Smooth muscle cell (in vitro differentiated cells): ENCODE measurements at regions not wholly inside any gene's neighbourhood (a gene's known extent, or its start where the extent isn't known, plus 50 kb on each side); places are given as distances from the start of the nearest gene placed in this dataset.
"Not testable (repeated sequence)": the region's sequence is repeated elsewhere in the genome, so short reads cannot be mapped to it uniquely, and the experiment has no call there.

ENCODE experiments used
- DNase-seq: peaks from one replicate; lab custom pipeline; 2025; ENCODE audit not compliant: unreplicated experiment; lab: John Stamatoyannopoulos, UW
- H2AFZ ChIP-seq: fragments of 200-600 bp; sonication (generic); 2 replicates; pipeline ENCODE4 v1.6.0; 2016; ENCODE audit warnings: antibody characterized with exemption, low read depth, mild to moderate bottlenecking
- H3F3A ChIP-seq: fragments of 200-600 bp; sonication (generic); 2 replicates; pipeline ENCODE4 v1.6.0; 2017; ENCODE audit warnings: antibody characterized with exemption, low read depth
- H3K27ac ChIP-seq: fragments of 200-600 bp; sonication (generic); 2 replicates; pipeline ENCODE4 v1.5.1; 2016; ENCODE audit warnings: low read depth, mild to moderate bottlenecking
- H3K27me3 ChIP-seq: fragments of 200-600 bp; sonication (generic); 2 replicates; pipeline ENCODE4 v1.6.1; 2016; ENCODE audit warnings: low read depth, mild to moderate bottlenecking
- H3K36me3 ChIP-seq: fragments of 200-600 bp; sonication (generic); 2 replicates; pipeline ENCODE4 v1.5.1; 2016; ENCODE audit warnings: low read depth
- H3K4me1 ChIP-seq: fragments of 200-600 bp; sonication (generic); 2 replicates; pipeline ENCODE4 v1.5.1; 2016; ENCODE audit warnings: low read depth
- H3K4me2 ChIP-seq: fragments of 200-600 bp; sonication (generic); 2 replicates; pipeline ENCODE4 v1.6.0; 2016; ENCODE audit warnings: mild to moderate bottlenecking
- H3K4me3 ChIP-seq: fragments of 200-600 bp; sonication (generic); 2 replicates; pipeline ENCODE4 v1.5.1; 2016; ENCODE audit warnings: mild to moderate bottlenecking
- H3K79me2 ChIP-seq: fragments of 200-600 bp; sonication (generic); 2 replicates; pipeline ENCODE4 v1.6.0; 2016; ENCODE audit warnings: low read depth, mild to moderate bottlenecking
- H3K9ac ChIP-seq: fragments of 200-600 bp; sonication (generic); 2 replicates; pipeline ENCODE4 v1.6.0; 2016; ENCODE audit warnings: low read depth
- H3K9me3 ChIP-seq: fragments of 200-600 bp; sonication (generic); replicated peaks from 2 replicates; pipeline ENCODE4 v1.5.1; 2016; ENCODE audit warnings: low read depth
- H4K20me1 ChIP-seq: fragments of 200-600 bp; sonication (generic); 2 replicates; pipeline ENCODE4 v1.6.0; 2016; ENCODE audit warnings: low read depth
- CTCF ChIP-seq: fragments of 200-600 bp; sonication (generic); IDR thresholded peaks from 2 replicates; pipeline ENCODE4 v1.5.1; 2017; ENCODE audit warnings: borderline replicate concordance, mild to moderate bottlenecking, antibody characterized with exemption; ENCODE audit not compliant: insufficient read depth, poor library complexity, severe bottlenecking
- WGBS: methylation state at CpG from one replicate; pipeline ENCODE4 v1.1.7; 2016; ENCODE audit warnings: low lambda C conversion rate; 5-methylcytosine and 5-hydroxymethylcytosine counted together

- Histone ChIP-seq H3K27ac (no peak overlapping the region), H3K27me3 (no peaks in the 10 kb centered on the region), H3K4me3 (no peak overlapping the region), H2AFZ (no peak overlapping the region), H3K4me1 (no peaks in the 10 kb centered on the region), H4K20me1 (no peaks in the 10 kb centered on the region), H3K79me2 (no peaks in the 10 kb centered on the region), H3K9me3 (no peaks in the 10 kb centered on the region), H3K36me3 (no peaks in the 10 kb centered on the region), H3F3A (peaks cover 5% of the 10 kb centered on the region), H3K9ac (no peak overlapping the region), H3K4me2 (no peak overlapping the region)
- no peak for DNase-seq
- WGBS = 91% methylated on average over 1 of the region's 1 CpG
- no peak for TF ChIP-seq CTCF
Observed at GRCh38 chr7:50849991-50850390, 67.3 kb upstream of the GRB10 start.

- no peak for TF ChIP-seq CTCF
- H2AFZ ChIP-seq = no peak overlapping the region
- no peak overlapping the region for H3K9ac ChIP-seq
- 56% methylated on average over 2 of the region's 2 CpGs for WGBS
- H3K4me2 ChIP-seq = no peak overlapping the region
- no peaks in the 10 kb centered on the region for H3K27me3 ChIP-seq
- H3K9me3 ChIP-seq = no peaks in the 10 kb centered on the region
- H3K27ac ChIP-seq = no peak overlapping the region
- H3K79me2 ChIP-seq = no peaks in the 10 kb centered on the region
- no peaks in the 10 kb centered on the region for H4K20me1 ChIP-seq
- H3F3A ChIP-seq = peaks cover 5% of the 10 kb centered on the region
- H3K36me3 ChIP-seq = no peaks in the 10 kb centered on the region
- H3K4me1 ChIP-seq = no peaks in the 10 kb centered on the region
- H3K4me3 ChIP-seq = no peak overlapping the region
- no peak for DNase-seq
Observed at GRCh38 chr7:50848203-50848602, 65.5 kb upstream of the GRB10 start.

GRCh38 chr7:50844861-50845260, 62.2 kb upstream of the GRB10 start:
- H3F3A ChIP-seq, H3K9me3 ChIP-seq, H2AFZ ChIP-seq, H3K79me2 ChIP-seq, DNase-seq, H3K9ac ChIP-seq, H3K4me1 ChIP-seq, H3K4me3 ChIP-seq, H3K36me3 ChIP-seq, H4K20me1 ChIP-seq, H3K4me2 ChIP-seq, H3K27me3 ChIP-seq, H3K27ac ChIP-seq: not testable (repeated sequence)
- WGBS = 98% methylated on average over 7 of the region's 7 CpGs

- Histone ChIP-seq H3K4me2 (no peak overlapping the region), H3K27ac (no peak overlapping the region), H3K9me3 (no peaks in the 10 kb centered on the region), H3K79me2 (no peaks in the 10 kb centered on the region), H3K27me3 (no peaks in the 10 kb centered on the region), H3F3A (no peaks in the 10 kb centered on the region), H3K36me3 (no peaks in the 10 kb centered on the region), H3K4me3 (no peak overlapping the region), H2AFZ (no peak overlapping the region), H4K20me1 (no peaks in the 10 kb centered on the region), H3K9ac (no peak overlapping the region), H3K4me1 (no peaks in the 10 kb centered on the region)
- 86% methylated on average over 6 of the region's 6 CpGs for WGBS
- DNase-seq = no peak
- TF ChIP-seq CTCF = no peak
Observed at GRCh38 chr7:50842041-50842440, 59.3 kb upstream of the GRB10 start.
